MCF 10A (cell line): ENCODE measurements at regions not wholly inside any gene's neighbourhood (a gene's known extent, or its start where the extent isn't known, plus 50 kb on each side); places are given as distances from the start of the nearest gene placed in this dataset.

Experiments
- BruUV-seq: library from RNA; stranded (reverse); fragments of 400-500 nt; replicated peaks from 2 replicates; lab custom pipeline; 2021; lab: Mats Ljungman, UMichigan
- CTCF ChIA-PET: fragments of 300-600 bp; sonication (Branson Sonifier 250); formaldehyde crosslinking; extraction: SDS; loops from one replicate; lab custom pipeline; 2021; ENCODE audit warnings: antibody characterized with exemption, inconsistent platforms; lab: Yijun Ruan, JAX
- POLR2A ChIA-PET: fragments of 300-600, 350-650 bp; sonication (Branson Sonifier 250); formaldehyde crosslinking; extraction: SDS; loops from one replicate; lab custom pipeline; 2020; ENCODE audit warnings: antibody characterized with exemption, inconsistent platforms; lab: Yijun Ruan, JAX
- DNase-seq: peaks from one replicate; pipeline ENCODE4 v3.0.0-alpha.2; 2018; ENCODE audit not compliant: unreplicated experiment
- H3K27ac Mint-ChIP-seq: one replicate; pipeline ENCODE4 v1.8.0; 2022; ENCODE audit warnings: mild to moderate bottlenecking, low read depth, mixed read lengths; ENCODE audit not compliant: unreplicated experiment
- H3K27me3 Mint-ChIP-seq: one replicate; pipeline ENCODE4 v1.8.0; 2022; ENCODE audit warnings: mixed read lengths; ENCODE audit not compliant: insufficient read depth, unreplicated experiment
- H3K36me3 Mint-ChIP-seq: one replicate; pipeline ENCODE4 v1.8.0; 2022; ENCODE audit warnings: mild to moderate bottlenecking, moderate library complexity, mixed read lengths; ENCODE audit not compliant: insufficient read depth, unreplicated experiment
- H3K4me1 Mint-ChIP-seq: one replicate; pipeline ENCODE4 v1.8.0; 2022; ENCODE audit warnings: mixed read lengths; ENCODE audit not compliant: insufficient read depth, unreplicated experiment
- H3K4me3 Mint-ChIP-seq: one replicate; pipeline ENCODE4 v1.8.0; 2022; ENCODE audit warnings: mild to moderate bottlenecking, moderate library complexity, mixed read lengths; ENCODE audit not compliant: unreplicated experiment
- H3K9me3 Mint-ChIP-seq: one replicate; pipeline ENCODE4 v1.8.0; 2022; ENCODE audit warnings: mixed read lengths; ENCODE audit not compliant: unreplicated experiment
- CTCF ChIP-seq: fragments of 200-600 bp; IDR thresholded peaks from one replicate; pipeline ENCODE4 v1.8.0; 2022; ENCODE audit warnings: antibody characterized with exemption, mild to moderate bottlenecking; ENCODE audit not compliant: unreplicated experiment
- intact Hi-C: fragments of 100-400 bp; cut with micrococcal nuclease; formaldehyde crosslinking; loops from 2 replicates; pipeline ENCODE4 v1.14.1; 2022

GRCh38 chr12:132395908-132396305 lies 66.5 kb upstream of the GALNT9 start:
- TF ChIP-seq CTCF, result no peak
- no peaks in the 10 kb centered on the region for H3K9me3 Mint-ChIP-seq
- H3K27me3 Mint-ChIP-seq, result peaks cover 57% of the 10 kb centered on the region
- H3K4me3 Mint-ChIP-seq, result no peak overlapping the region
- BruUV-seq, result no TSS peak
- no peaks in the 10 kb centered on the region for H3K36me3 Mint-ChIP-seq
- CTCF ChIA-PET, result interaction anchor here (1.2 kb wide), 1 partner anchor 18 kb away, joined by 3 read pairs; no protein-coding TSS in a partner anchor
- no peak overlapping the region for H3K27ac Mint-ChIP-seq
- intact Hi-C loops, result no loop called here
- no peak for DNase-seq
- H3K4me1 Mint-ChIP-seq, result no peaks in the 10 kb centered on the region
- POLR2A ChIA-PET, result no interaction called here

GRCh38 chr12:132395192-132395907 lies 66.0 kb upstream of the GALNT9 start:
- BruUV-seq, result no TSS peak
- H3K9me3 Mint-ChIP-seq, result no peaks in the 10 kb centered on the region
- H3K27me3 Mint-ChIP-seq, result peaks cover 52% of the 10 kb centered on the region
- CTCF ChIA-PET, result interaction anchor here (0.6 to 1.2 kb wide), 2 partner anchors 18 to 243 kb away, joined by 3 read pairs; no protein-coding TSS in a partner anchor
- TF ChIP-seq CTCF, result no peak
- DNase-seq, result no peak
- no peaks in the 10 kb centered on the region for H3K4me1 Mint-ChIP-seq
- intact Hi-C loops, result no loop called here
- no peaks in the 10 kb centered on the region for H3K36me3 Mint-ChIP-seq
- no peak overlapping the region for H3K27ac Mint-ChIP-seq
- POLR2A ChIA-PET, result no interaction called here
- no peak overlapping the region for H3K4me3 Mint-ChIP-seq

- Mint-ChIP-seq H3K27ac (no peak overlapping the region), H3K36me3 (peaks cover 4% of the 10 kb centered on the region), H3K27me3 (peaks cover 50% of the 10 kb centered on the region), H3K4me1 (no peaks in the 10 kb centered on the region), H3K9me3 (no peaks in the 10 kb centered on the region), H3K4me3 (no peak overlapping the region)
- CTCF ChIA-PET, result interaction anchor here (0.6 kb wide), 2 partner anchors 53 to 167 kb away, joined by 3 to 5 read pairs; no protein-coding TSS in a partner anchor
- POLR2A ChIA-PET, result no interaction called here
- no peak for DNase-seq
- intact Hi-C loops, result no loop called here
- no peak for TF ChIP-seq CTCF
- BruUV-seq, result no TSS peak
These were observed 64.9 kb upstream of the GALNT9 start for GRCh38 chr12:132393991-132394949.

GRCh38 chr12:132393245-132393795 lies 63.9 kb upstream of the GALNT9 start:
- no peak overlapping the region for H3K27ac Mint-ChIP-seq
- ChIA-PET POLR2A (interaction anchor here (0.6 kb wide), 1 partner anchor 112 kb away, joined by 3 read pairs; no protein-coding TSS in a partner anchor), CTCF (no interaction called here)
- H3K27me3 Mint-ChIP-seq, result peaks cover 41% of the 10 kb centered on the region
- DNase-seq, result peak; percentile 43
- no peaks in the 10 kb centered on the region for H3K9me3 Mint-ChIP-seq
- BruUV-seq, result no TSS peak
- no peak overlapping the region for H3K4me3 Mint-ChIP-seq
- no peak for TF ChIP-seq CTCF
- no peaks in the 10 kb centered on the region for H3K4me1 Mint-ChIP-seq
- H3K36me3 Mint-ChIP-seq, result peaks cover 4% of the 10 kb centered on the region
- intact Hi-C loops, result no loop called here
